ENCODE measurements at regions not wholly inside any gene's neighbourhood (a gene's known extent, or its start where the extent isn't known, plus 50 kb on each side); places are given as distances from the start of the nearest gene placed in this dataset.

- no peak for DNase-seq
Observed at GRCh38 chr14:101123618-101124510, 220.3 kb upstream of the RTL1 start.

- no peak for DNase-seq
Observed at GRCh38 chr14:101124815-101125214, 221.3 kb upstream of the RTL1 start.

GRCh38 chr14:101125313-101125712, 221.8 kb upstream of the RTL1 start:
- no peak for DNase-seq

- DNase-seq, result no peak
Observed at GRCh38 chr14:101125719-101126651, 222.5 kb upstream of the RTL1 start.

- DNase-seq, result no peak
Observed at GRCh38 chr14:101126731-101127130, 223.2 kb upstream of the RTL1 start.

GRCh38 chr14:101127224-101127623, 223.7 kb upstream of the RTL1 start:
- no peak for DNase-seq

- DNase-seq, result no peak
Observed at GRCh38 chr14:101128478-101129321, 225.2 kb upstream of the RTL1 start.

GRCh38 chr14:101129521-101130167, 226.1 kb upstream of the RTL1 start:
- no peak for DNase-seq

- no peak for DNase-seq
Observed at GRCh38 chr14:101130861-101131260, 227.3 kb upstream of the RTL1 start.

- DNase-seq, result no peak
Observed at GRCh38 chr14:101131451-101131916, 228.0 kb upstream of the RTL1 start.

GRCh38 chr14:101132051-101132571, 228.6 kb upstream of the RTL1 start:
- no peak for DNase-seq

GRCh38 chr14:101132588-101132987, 229.1 kb upstream of the RTL1 start:
- no peak for DNase-seq

- DNase-seq, result no peak
Observed at GRCh38 chr14:101133068-101133467, 229.5 kb upstream of the RTL1 start.

GRCh38 chr14:101134161-101134631, 230.7 kb upstream of the RTL1 start:
- no peak for DNase-seq

GRCh38 chr14:101134851-101135433, 231.4 kb upstream of the RTL1 start:
- no peak for DNase-seq

GRCh38 chr14:101135796-101136742, 232.5 kb upstream of the RTL1 start:
- DNase-seq, result no peak

GRCh38 chr14:101137234-101137633, 233.7 kb upstream of the RTL1 start:
- no peak for DNase-seq

GRCh38 chr14:101147848-101148247, 244.3 kb upstream of the RTL1 start:
- DNase-seq, result no peak

GRCh38 chr14:101150039-101150610, 246.6 kb upstream of the RTL1 start:
- DNase-seq, result no peak

Measured in activated naive CD4-positive, alpha-beta T cell (primary cell).